WERI-Rb-1 (cell line): ENCODE measurements at regions not wholly inside any gene's neighbourhood (a gene's known extent, or its start where the extent isn't known, plus 50 kb on each side); places are given as distances from the start of the nearest gene placed in this dataset.

Experiments used
- DNase-seq: peaks from one replicate; pipeline ENCODE4 v3.0.0-alpha.2; 2020
- H3K27ac ChIP-seq: fragments of 250-450 bp; sonication (Bioruptor Pico); 2 replicates; pipeline ENCODE4 v1.5.1; 2020; ENCODE audit warnings: mild to moderate bottlenecking, moderate library complexity
- H3K27me3 ChIP-seq: fragments of 250-450 bp; sonication (Bioruptor Pico); 2 replicates; pipeline ENCODE4 v1.5.1; 2021; ENCODE audit warnings: mild to moderate bottlenecking, low read depth, moderate library complexity; ENCODE audit not compliant: insufficient read depth, severe bottlenecking
- H3K36me3 ChIP-seq: fragments of 250-450 bp; sonication (Bioruptor Pico); 2 replicates; pipeline ENCODE4 v1.5.1; 2020; ENCODE audit warnings: mild to moderate bottlenecking, moderate library complexity
- H3K4me3 ChIP-seq: 2 replicates; pipeline ENCODE4 v1.5.1; 2011; ENCODE audit warnings: low read depth, mild to moderate bottlenecking, control low read depth, low read length
- H3K9me3 ChIP-seq: fragments of 250-450 bp; sonication (Bioruptor Pico); 2 replicates; pipeline ENCODE4 v1.5.1; 2021; ENCODE audit warnings: mild to moderate bottlenecking, moderate library complexity; ENCODE audit not compliant: severe bottlenecking
- CTCF ChIP-seq: IDR thresholded peaks from 2 replicates; pipeline ENCODE4 v1.5.1; 2011; ENCODE audit warnings: low read depth, mild to moderate bottlenecking, control low read depth, inconsistent platforms, low read length

- TF ChIP-seq CTCF = no peak
- no peaks in the 10 kb centered on the region for H3K27me3 ChIP-seq
- no peaks in the 10 kb centered on the region for H3K36me3 ChIP-seq
- H3K27ac ChIP-seq = no peak overlapping the region
- H3K4me3 ChIP-seq = no peak overlapping the region
- H3K9me3 ChIP-seq = no peaks in the 10 kb centered on the region
- DNase-seq = no peak
Observed at GRCh38 chr12:30135776-30136175, 352.0 kb upstream of the TMTC1 start.

- H3K4me3 ChIP-seq = no peak overlapping the region
- H3K36me3 ChIP-seq = no peaks in the 10 kb centered on the region
- no peaks in the 10 kb centered on the region for H3K9me3 ChIP-seq
- no peak overlapping the region for H3K27ac ChIP-seq
- no peak for DNase-seq
- TF ChIP-seq CTCF = no peak
- H3K27me3 ChIP-seq = no peaks in the 10 kb centered on the region
Observed at GRCh38 chr12:30134229-30134628, 350.5 kb upstream of the TMTC1 start.

GRCh38 chr12:30126944-30127343 is 343.2 kb upstream of the TMTC1 start:
- no peaks in the 10 kb centered on the region for H3K9me3 ChIP-seq
- no peak for DNase-seq
- no peaks in the 10 kb centered on the region for H3K27me3 ChIP-seq
- H3K36me3 ChIP-seq = no peaks in the 10 kb centered on the region
- H3K4me3 ChIP-seq = no peak overlapping the region
- no peak for TF ChIP-seq CTCF
- H3K27ac ChIP-seq = no peak overlapping the region

- no peak for TF ChIP-seq CTCF
- no peaks in the 10 kb centered on the region for H3K36me3 ChIP-seq
- H3K27ac ChIP-seq = no peak overlapping the region
- no peak for DNase-seq
- H3K9me3 ChIP-seq = peaks cover 5% of the 10 kb centered on the region
- no peak overlapping the region for H3K4me3 ChIP-seq
- H3K27me3 ChIP-seq = no peaks in the 10 kb centered on the region
Observed at GRCh38 chr12:30120522-30120921, 336.8 kb upstream of the TMTC1 start.

GRCh38 chr12:30117483-30117882 is 333.7 kb upstream of the TMTC1 start:
- H3K9me3 ChIP-seq = peaks cover 5% of the 10 kb centered on the region
- no peak for DNase-seq
- no peak overlapping the region for H3K4me3 ChIP-seq
- H3K27ac ChIP-seq = no peak overlapping the region
- TF ChIP-seq CTCF = no peak
- no peaks in the 10 kb centered on the region for H3K36me3 ChIP-seq
- H3K27me3 ChIP-seq = no peaks in the 10 kb centered on the region

GRCh38 chr12:30111719-30112118 is 328.0 kb upstream of the TMTC1 start:
- Histone ChIP-seq H3K27me3 (no peaks in the 10 kb centered on the region), H3K36me3 (no peaks in the 10 kb centered on the region), H3K9me3 (no peaks in the 10 kb centered on the region), H3K4me3 (no peak overlapping the region), H3K27ac (no peak overlapping the region)
- no peak for TF ChIP-seq CTCF
- DNase-seq = no peak
